ENCODE measurements at regions not wholly inside any gene's neighbourhood (a gene's known extent, or its start where the extent isn't known, plus 50 kb on each side); places are given as distances from the start of the nearest gene placed in this dataset.

DNA sequence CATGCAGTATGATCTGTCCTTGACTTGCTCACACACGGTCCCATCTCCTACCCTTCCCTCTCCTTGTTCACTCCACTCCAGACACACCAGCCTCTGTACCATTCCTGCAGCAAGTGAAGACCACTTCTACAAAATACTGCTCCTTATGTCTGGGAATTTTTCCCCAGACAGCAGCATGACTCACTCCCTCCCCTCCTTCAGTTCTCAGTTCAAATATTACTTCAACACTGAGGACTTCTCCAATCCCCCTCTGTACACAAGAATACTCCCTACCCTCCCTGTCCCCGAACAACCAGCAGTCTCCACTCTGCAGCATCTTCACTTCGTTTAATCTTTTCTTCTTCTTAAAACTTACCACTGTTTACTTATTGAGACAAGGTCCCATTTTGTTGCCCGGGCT lies 474.0 kb downstream of the GPAM start:
- TF ChIP-seq POLR2AphosphoS5 (IDR thresholded peaks at IDR 0.05; ENCODE audit: low read depth) (no peak), EZH2 (IDR thresholded peaks at IDR 0.05; ENCODE audit: low read depth, unreplicated experiment) (no peak)
- Histone ChIP-seq H3K79me2 (replicated peaks; ENCODE audit: insufficient read depth) (no peaks in the 10 kb centered on the region), H3K36me3 (ENCODE audit: insufficient read depth) (no peaks in the 10 kb centered on the region)

GRCh38 chr10:111716032-111716431 lies 467.5 kb downstream of the GPAM start:
- H3K4me3 ChIP-seq = no peak overlapping the region
- H3K9me2 ChIP-seq (ENCODE audit: insufficient read depth) = no peaks in the 10 kb centered on the region
- Mint-ChIP-seq H3K4me1 (no peaks in the 10 kb centered on the region), H3K36me3 (ENCODE audit: low read depth) (peaks cover 27% of the 10 kb centered on the region), H3K4me3 (no peak overlapping the region), H3K27ac (no peak overlapping the region), H3K9me3 (peaks cover 55% of the 10 kb centered on the region), H3K27me3 (ENCODE audit: insufficient read depth, low read depth, poor library complexity) (peaks cover 1% of the 10 kb centered on the region)
- no peak overlapping the region for H2AFZ ChIP-seq
- no peaks in the 10 kb centered on the region for H3K79me2 ChIP-seq (replicated peaks; ENCODE audit: insufficient read depth)
- H3K27me3 ChIP-seq (ENCODE audit: insufficient read depth) = no peaks in the 10 kb centered on the region
- no peak overlapping the region for H3K27ac ChIP-seq (ENCODE audit: low read depth)
- H3K4me2 ChIP-seq = no peak overlapping the region
- H3F3A ChIP-seq (replicated peaks; ENCODE audit: low read depth) = no peaks in the 10 kb centered on the region
- no peak for TF ChIP-seq STAT1 (IDR thresholded peaks at IDR 0.05; ENCODE audit: unreplicated experiment)
- TF ChIP-seq EZH2 (IDR thresholded peaks at IDR 0.05; ENCODE audit: low read depth, unreplicated experiment) = no peak
- no peak for TF ChIP-seq ZNF331 (CRISPR knock-in tag; IDR thresholded peaks at IDR 0.05; ENCODE audit: low read depth)
- no peak for TF ChIP-seq JUNB (IDR thresholded peaks at IDR 0.05; ENCODE audit: unreplicated experiment)
- TF ChIP-seq POLR2AphosphoS5 (IDR thresholded peaks at IDR 0.05; ENCODE audit: low read depth) = no peak
- H3K4me1 ChIP-seq (ENCODE audit: insufficient read depth) = no peaks in the 10 kb centered on the region
- 0 out of 2 replicates have a peak, but pooled peaks cover 8% of the 10 kb centered on the region for H3K36me3 ChIP-seq (ENCODE audit: insufficient read depth)
- ATAC-seq (no peak), DNase-seq (ENCODE audit: low spot score) (no peak)
- H4K20me1 ChIP-seq (replicated peaks; ENCODE audit: insufficient read depth) = no peaks in the 10 kb centered on the region

More for the DNA sequence above, 474.0 kb downstream of the GPAM start:
- Mint-ChIP-seq H3K27ac (no peak overlapping the region), H3K36me3 (ENCODE audit: low read depth) (peaks cover 4% of the 10 kb centered on the region), H3K4me1 (no peaks in the 10 kb centered on the region), H3K27me3 (ENCODE audit: insufficient read depth, low read depth, poor library complexity) (peaks cover 1% of the 10 kb centered on the region), H3K9me3 (peaks cover 21% of the 10 kb centered on the region), H3K4me3 (no peak overlapping the region)
- Histone ChIP-seq H3K4me1 (ENCODE audit: insufficient read depth) (no peaks in the 10 kb centered on the region), H3K9me2 (ENCODE audit: insufficient read depth) (peaks cover 7% of the 10 kb centered on the region; the same call in 1 of the 2 replicates), H3K4me3 (no peak overlapping the region), H3K4me2 (no peak overlapping the region), H2AFZ (no peak overlapping the region), H4K20me1 (replicated peaks; ENCODE audit: insufficient read depth) (no peaks in the 10 kb centered on the region), H3K27ac (ENCODE audit: low read depth) (no peak overlapping the region), H3F3A (replicated peaks; ENCODE audit: low read depth) (no peaks in the 10 kb centered on the region), H3K27me3 (ENCODE audit: insufficient read depth) (no peaks in the 10 kb centered on the region)
- ATAC-seq (no peak), DNase-seq (ENCODE audit: low spot score) (no peak)

DNA sequence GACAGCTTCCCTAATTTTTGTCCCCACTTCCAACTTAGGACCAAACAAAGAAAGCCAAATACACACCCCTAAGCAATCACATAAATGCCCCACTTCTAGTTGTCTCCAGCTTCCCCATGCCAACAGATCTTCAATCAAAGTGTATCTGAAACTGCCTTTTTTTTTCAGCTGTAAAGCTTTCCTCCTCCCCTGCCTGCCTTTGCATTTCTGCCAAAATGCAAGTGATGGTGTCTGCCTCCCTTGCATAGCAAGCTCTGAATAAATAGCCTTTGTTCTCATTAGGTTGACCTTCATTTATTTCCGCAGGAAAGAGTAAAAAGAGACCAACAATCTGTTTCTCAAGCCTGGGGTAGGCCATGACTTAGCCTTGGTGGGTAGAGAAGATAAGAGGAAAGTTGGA lies 459.4 kb downstream of the GPAM start:
- Histone ChIP-seq H3K36me3 (ENCODE audit: insufficient read depth) (no peaks in the 10 kb centered on the region), H3K4me2 (peak overlapping the region; percentile 41; the same call in 1 of the 2 replicates), H4K20me1 (replicated peaks; ENCODE audit: insufficient read depth) (no peaks in the 10 kb centered on the region), H3F3A (replicated peaks; ENCODE audit: low read depth) (no peaks in the 10 kb centered on the region), H3K27ac (ENCODE audit: low read depth) (0 out of 2 replicates have a peak overlapping the region, but pooled peaks have one; percentile 15), H3K79me2 (replicated peaks; ENCODE audit: insufficient read depth) (no peaks in the 10 kb centered on the region), H3K9me2 (ENCODE audit: insufficient read depth) (no peaks in the 10 kb centered on the region; the same call in 1 of the 2 replicates), H3K4me3 (no peak overlapping the region), H3K27me3 (ENCODE audit: insufficient read depth) (no peaks in the 10 kb centered on the region), H3K4me1 (ENCODE audit: insufficient read depth) (peaks cover 29% of the 10 kb centered on the region), H2AFZ (peak overlapping the region; percentile 80)
- Mint-ChIP-seq H3K27ac (no peak overlapping the region; the same call in none of the 2 replicates), H3K4me1 (peaks cover 33% of the 10 kb centered on the region), H3K4me3 (no peak overlapping the region), H3K9me3 (no peaks in the 10 kb centered on the region; the same call in 2 of the 3 replicates), H3K27me3 (ENCODE audit: insufficient read depth, low read depth, poor library complexity) (peaks cover 5% of the 10 kb centered on the region), H3K36me3 (ENCODE audit: low read depth) (no peaks in the 10 kb centered on the region)
- TF ChIP-seq, protein P1, sequence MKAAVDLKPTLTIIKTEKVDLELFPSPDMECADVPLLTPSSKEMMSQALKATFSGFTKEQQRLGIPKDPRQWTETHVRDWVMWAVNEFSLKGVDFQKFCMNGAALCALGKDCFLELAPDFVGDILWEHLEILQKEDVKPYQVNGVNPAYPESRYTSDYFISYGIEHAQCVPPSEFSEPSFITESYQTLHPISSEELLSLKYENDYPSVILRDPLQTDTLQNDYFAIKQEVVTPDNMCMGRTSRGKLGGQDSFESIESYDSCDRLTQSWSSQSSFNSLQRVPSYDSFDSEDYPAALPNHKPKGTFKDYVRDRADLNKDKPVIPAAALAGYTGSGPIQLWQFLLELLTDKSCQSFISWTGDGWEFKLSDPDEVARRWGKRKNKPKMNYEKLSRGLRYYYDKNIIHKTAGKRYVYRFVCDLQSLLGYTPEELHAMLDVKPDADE (IDR thresholded peaks at IDR 0.05) = no peak
- ATAC-seq (peak; percentile 36; the same call in 2 of the 3 replicates), DNase-seq (ENCODE audit: low spot score) (peak; percentile 6)
